Globus pallidus (tissue), 1 donor: ENCODE measurements at regions not wholly inside any gene's neighbourhood (a gene's known extent, or its start where the extent isn't known, plus 50 kb on each side); places are given as distances from the start of the nearest gene placed in this dataset.

Source experiments
- DNase-seq: peaks from one replicate; pipeline ENCODE4 v3.0.0-alpha.2; 2015; ENCODE audit warnings: low spot score

DNA sequence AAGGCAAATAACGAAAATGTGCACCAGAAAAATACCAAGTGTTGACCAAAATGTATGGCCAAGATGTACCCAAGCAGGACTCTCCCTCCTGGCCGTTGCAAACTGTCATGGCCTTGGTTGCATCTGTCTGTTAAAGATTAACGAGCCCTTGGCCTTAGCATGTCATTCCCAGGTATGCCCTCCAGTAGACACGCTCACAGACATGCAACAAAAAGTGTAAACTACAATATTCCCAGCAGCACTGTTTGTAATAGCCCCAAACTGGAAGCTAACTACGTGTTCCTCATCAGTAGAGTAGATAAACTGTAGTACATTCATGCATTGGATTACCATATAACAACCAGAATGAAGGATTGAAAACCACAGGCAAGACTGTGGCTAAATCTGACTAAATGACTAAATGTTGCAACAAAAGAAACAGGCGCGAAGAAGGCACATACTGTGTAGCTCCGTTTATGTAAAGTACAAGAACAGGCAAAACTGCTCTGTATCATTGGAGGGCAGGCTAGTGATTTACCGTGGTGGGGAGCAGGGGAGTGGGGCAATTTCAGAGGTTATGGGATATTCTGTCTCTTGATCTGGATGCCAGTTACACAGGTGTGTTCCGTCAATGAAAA is 232.8 kb upstream of the DIO3 start:
- DNase-seq, result no peak

DNA sequence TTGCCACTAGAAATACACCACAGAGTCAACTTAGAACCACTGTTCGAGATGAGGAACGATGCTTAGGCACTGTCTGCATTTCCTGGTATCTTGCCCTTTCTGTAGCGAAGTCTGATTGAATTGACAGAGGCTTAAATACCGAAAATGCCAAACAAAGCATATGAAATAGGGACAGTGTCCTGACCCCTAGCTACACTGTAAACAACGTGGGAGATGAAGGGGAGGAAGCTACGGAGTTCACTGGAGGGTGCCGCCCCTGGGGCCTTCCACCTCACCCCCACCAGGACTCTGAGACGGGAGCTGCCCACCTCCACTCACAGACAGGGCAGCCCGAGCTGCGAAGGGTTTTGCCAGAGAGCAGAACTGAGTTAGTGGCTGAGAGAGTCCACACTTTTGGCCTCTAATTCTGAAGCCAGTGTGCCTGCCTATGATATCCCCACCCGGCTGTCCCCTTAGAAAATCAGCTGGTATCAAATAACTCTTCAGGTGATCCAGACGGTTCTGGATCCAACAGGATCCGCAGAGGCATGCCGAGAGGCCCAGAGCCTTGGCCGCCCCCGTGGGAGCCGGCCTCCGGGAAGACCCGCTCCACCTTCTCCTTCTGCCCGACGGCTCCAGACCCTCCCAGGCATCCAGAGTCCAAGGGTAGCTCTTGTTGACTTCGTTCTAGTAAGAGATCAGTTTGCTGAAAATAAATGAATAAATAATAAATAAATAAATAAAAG is 230.7 kb upstream of the DIO3 start:
- no peak for DNase-seq

DNA sequence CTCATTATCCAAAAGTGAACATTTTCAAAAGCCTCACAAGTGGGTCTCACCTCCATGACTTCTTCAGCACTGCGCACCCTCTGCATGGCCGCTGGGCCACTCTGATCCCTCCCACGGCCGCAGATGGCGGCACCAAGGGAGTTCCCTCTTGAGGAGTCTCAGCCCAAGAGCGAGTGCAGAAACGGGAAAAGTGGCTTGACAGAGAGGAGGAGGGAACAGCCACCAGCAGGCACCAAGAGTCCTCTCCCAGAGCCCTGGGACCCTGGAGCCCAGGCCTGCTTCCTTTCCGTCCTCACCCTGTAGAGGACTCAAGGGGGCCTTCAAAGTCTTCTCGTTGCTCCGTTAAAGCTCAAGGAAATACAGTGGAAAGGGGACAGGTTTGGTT is 230.2 kb upstream of the DIO3 start:
- no peak for DNase-seq

DNA sequence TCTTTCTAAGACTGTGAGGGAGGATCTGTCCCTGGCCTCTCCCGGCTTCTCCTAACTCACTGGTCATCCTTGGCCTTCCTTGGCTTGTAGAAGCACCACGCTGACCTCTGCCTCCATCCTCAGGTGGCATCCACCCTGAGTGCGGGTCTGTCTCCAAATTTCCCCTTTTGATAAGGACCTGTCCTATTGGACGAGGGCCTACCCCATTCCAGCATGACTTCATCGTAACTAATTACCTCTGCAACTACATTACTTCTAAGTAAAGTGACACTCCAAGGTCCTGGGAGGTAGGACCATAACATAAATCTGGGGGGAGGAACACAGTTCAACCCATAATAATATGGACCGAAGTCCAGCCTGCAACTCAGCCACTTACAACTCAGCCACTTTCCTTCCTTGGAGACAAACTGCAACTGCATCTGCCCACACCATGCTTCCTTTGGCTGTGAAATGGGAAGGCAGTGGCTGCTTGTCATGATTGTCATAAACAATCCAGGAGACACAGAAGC is 229.6 kb upstream of the DIO3 start:
- DNase-seq, result no peak

DNA sequence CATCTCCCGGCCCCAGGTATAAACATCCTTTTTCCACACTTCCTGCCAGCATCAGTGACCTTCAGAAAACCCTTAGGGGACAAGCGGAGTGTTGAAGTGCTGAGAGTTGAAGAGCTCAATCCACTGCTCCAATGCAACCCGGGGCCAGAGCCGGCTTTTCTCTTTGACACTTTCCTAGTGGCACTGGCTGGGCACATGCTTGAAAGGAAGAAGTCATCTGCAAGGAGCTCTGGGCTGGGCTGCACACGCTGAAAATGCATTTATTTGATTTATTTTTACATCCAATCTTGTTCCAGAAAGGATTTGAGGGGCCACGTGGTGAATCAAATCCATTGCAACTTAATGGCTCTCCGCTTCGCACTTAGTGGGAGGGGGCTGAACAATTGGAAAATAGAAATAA is 229.0 kb upstream of the DIO3 start:
- no peak for DNase-seq

DNA sequence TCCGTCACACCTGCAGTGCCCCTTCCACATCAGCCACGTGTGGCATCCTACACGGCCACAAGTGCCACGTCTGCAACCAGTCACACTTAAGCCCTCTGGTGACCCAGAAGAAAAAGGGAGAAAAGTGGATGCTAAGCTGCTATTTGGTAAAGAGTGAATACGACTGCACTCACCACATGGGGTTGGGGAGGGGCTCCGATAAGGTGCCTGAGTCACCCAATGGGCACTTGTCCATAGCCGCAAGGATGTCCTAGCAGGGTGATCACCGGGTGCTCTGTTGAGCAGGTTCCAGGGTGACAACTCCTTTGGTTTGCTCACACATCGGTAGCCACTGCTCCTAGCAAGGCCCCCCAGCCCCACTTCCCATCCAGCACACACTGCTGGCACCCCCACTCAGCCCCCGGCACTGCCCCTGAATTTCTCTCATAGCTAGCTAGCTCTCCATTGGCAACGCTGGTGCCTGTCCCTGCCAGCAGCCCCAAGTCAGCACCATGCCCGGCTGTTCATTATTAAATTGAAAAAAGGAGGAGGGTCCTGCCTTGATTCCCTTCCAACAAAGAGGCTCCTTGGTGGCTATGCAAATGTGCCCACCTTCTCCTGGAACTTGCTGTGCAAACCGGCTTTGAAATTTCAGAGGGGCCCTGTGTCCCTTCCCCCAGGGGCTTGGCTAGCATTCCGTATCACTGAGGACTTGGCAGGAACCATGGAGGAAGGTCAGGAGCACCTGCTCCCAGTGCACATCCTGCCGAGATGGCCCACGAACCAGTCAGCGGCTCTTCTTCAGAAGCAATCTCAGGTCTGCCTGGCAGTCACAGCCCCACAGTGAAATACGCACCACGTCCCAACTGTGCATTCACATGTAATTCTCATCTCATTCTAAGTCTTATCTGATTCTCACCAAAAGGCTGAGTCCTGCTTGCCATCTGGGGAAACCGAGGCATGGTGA is 227.7 kb upstream of the DIO3 start:
- DNase-seq, result no peak

DNA sequence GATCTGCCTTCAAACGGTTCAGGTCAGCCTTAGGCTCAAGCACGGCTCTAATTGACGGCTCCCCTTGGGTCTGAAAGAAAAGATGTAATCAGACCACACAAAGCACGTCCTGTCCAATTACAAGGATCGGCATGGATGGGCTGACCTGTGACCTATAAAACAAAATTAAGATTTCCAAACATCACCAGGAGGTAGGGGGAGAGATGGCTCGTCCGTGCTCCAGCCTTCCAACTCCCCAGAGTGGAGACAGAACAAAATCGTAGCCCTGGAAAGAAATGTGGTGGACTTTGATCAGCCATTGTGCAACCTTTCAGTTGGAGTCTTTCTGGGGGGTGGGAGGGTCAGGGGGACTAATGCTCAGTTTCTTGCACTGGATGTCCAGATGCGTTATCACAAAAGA is 226.6 kb upstream of the DIO3 start:
- no peak for DNase-seq

DNA sequence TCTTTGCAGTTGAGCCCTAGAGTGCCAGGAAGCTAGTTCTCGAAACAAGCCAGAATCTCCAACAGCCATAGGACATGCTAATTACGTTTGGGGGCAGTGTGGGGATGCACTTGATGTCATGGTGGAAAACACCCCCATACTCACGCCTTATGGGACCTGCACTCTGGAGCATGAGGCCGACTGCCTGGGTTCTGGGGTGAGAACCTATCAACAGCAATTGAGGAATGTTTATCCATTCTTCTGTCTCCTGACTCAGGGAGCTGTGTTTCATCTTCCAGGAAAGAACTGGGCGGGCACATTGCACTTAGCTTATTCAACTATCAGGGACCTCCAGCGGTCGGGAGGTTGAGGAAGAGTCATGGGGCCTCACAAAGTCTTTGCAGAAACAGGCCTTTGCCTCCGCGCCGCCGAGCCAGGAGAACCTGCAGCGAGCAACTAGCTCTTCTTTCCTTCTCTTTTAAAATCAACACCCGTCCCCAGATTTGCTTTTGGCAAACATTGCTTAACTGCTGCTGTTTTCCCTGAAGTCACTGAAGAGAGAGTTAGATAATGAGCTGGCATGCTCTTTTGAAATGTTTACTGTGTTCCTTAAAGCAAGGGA is 226.1 kb upstream of the DIO3 start:
- no peak for DNase-seq

DNA sequence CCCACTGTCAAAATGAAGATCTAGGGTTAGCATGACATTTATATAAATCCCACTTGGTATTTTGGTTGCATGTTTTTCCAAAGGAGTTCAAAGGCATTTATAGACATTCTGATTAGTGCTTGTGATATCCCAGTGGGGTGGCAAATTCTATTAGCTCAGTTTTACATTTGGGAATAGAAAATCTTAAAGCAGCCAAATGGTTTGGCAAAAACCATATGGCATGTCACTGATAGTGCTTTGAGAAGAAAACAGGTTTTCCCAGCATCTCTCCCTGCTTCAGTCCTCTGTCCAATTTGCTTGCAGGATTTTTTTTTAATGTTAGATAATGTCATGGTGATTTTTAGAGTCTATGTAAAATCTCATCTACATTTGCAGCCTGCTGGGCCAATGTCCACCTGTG is 225.1 kb upstream of the DIO3 start:
- DNase-seq, result no peak

DNA sequence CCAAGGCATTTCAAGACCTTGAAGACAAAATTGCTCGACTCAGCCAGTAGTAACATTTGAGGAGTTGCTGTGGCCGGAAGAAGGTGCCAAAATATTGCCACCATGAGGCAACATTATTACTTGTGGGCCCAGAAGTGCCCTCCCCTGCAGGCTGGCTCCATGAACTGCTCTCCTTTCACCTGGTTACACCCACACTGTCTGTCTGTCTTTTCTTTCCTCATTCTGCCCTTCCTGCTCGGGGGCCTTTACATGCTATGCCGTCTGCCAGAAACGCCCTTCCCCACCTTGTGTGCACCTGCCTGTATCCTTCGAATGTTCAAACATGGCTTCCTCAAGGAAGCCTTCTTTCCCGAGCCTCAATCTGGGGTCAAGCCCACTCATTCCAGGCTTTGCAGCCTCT is 224.2 kb upstream of the DIO3 start:
- DNase-seq, result no peak

DNA sequence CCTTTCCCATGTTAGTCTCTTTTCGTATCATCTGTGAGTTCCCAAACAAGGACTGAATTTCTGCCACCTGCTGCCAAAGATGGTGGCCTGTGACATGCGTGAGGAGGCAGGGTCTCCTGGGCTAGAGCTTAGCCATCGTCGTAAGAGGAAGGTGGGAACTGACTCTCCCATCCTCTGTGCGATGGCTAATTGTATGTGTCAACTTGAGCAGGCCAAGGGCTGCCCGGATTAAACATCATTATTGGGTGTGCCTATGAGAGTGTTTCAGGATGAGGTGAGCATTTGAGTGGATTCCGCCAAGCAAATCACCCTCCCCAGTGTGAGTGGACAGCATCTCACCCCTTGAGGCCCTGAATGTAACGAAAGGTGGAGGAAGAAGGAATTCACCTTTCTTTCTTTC is 220.7 kb upstream of the DIO3 start:
- no peak for DNase-seq

DNA sequence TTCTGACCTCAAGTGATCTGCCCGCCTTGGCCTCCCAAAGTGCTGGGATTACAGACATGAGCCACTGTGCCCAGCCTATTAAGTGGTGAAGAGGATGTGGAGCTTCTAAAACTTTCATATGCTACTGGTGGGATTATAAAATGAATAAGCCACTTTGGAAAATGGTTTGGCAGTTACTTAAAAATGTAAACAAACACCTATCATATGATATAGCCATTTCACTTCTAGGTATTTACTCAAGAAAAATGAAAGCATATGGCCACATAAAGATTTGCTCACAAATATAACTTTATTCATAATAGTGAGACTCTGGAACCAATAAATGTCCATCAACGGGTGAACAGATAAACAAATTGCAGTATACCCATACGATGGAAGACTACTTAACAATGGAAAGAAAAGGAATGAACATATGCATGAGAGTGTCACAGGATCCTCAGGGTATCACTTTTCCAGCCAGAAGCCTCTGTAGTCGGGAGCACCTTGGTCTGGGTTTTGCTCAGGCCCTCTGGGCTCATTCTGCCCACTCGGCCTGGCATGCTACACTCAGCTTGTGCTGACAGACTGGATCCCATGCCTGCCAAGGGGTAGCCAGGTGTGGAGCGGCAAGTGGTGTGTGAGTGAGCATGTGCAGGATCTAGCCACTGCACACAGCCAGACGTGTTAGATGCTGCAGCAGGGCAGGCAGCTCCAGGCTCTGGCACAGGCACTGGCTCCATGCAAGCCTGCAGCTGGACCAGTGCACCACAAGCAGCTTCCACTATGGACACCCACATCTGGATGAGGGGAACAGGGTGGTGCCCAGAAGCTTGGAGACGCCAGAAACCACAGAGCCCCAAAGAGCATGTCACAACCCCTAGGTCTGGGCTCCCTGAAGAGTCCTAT is 213.2 kb upstream of the DIO3 start:
- no peak for DNase-seq

DNA sequence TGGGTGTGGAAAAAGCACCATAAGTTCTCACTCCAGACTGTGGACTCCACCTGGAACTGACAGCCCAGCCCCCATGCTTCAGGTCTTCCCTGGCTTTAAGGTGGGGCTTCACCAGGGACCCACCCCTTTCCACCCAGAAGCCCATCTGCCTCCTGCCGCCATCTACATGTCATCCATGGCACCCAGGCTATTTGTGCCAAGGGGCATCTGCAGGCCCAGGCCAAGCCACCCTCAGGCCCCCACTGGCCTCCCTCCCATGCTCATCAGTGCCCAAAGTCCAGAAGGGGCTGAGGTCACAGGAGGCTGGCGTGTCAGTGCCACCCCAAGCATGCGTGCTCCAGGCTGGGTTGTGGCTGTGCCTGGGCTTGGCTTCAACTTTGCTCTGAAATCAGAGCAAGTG is 212.2 kb upstream of the DIO3 start:
- DNase-seq, result no peak

DNA sequence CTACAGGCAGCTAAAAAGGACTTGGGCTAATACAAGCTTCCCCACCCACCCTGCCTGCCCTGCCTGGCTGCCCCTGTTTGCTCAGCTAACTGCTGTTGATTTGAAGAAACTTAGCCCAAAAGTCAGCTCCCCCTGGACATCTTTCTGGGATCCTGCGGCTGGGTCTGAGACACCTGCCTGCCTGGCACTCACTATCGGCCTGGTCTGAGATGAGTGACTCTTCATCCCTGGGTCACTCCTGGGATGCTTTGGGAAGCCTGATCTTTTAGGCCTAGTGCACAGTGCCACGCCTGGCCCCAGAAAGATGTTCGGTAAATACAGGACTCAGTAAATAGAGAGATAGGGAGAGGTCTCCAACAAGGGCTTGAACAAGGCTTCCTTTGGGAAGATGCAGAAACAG is 211.3 kb upstream of the DIO3 start:
- DNase-seq, result no peak

DNA sequence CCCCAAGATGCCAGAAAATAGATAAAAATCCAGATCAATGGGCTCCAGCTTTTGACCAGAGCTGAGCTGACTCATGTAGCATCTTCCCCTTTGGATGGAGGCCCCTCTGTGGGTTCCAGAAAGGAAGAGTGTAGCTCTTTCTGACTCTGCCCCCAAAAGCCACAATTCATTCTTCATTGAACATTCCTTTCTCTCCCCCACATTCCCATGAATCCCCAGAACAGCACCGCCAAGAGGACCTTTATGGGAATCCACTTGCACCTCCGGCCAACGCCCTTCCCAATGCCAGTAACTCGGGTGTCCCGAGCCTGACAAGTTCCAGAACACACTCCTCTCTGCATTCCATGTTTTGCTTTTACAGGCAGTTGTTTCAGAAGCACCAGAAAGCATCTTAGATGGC is 210.6 kb upstream of the DIO3 start:
- no peak for DNase-seq

DNA sequence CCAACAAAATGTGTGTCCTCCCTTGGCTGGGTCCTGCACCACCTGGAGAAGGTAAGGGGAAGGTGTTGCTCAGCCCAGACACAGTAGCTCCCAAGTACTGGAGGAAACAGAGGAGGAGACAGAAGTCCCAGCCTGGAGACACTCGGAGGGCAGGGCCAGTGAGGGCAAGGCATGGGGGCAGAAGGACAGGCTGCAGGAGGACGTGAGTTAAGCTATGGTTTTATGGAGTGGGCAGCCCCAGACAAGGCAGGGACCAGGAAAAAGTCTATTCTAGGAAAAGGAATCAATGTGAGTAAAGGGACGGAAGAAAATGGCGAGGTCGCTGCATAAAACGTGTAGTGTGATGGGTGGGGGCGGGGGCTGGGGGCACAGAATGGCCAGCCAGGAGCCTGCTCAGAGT is 210.1 kb upstream of the DIO3 start:
- DNase-seq, result no peak

DNA sequence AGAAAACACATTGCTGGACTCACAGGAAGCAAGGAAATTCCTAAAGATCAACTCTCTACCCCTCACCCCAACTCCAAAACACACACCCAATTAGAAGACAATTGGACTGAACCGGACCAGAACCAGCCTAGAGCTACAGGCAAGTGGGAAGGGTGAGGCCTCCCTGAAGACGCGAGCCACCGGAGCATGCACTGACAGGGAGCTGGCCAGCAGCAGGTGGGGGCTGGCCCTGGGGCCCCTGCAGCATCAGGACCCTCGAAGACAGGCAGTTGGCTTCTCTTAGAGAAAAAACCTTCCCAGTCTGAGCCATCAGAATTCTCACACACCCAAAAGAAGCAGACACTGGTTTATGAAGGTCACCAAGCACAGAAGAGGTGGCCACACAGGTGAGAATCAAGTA is 209.5 kb upstream of the DIO3 start:
- no peak for DNase-seq

DNA sequence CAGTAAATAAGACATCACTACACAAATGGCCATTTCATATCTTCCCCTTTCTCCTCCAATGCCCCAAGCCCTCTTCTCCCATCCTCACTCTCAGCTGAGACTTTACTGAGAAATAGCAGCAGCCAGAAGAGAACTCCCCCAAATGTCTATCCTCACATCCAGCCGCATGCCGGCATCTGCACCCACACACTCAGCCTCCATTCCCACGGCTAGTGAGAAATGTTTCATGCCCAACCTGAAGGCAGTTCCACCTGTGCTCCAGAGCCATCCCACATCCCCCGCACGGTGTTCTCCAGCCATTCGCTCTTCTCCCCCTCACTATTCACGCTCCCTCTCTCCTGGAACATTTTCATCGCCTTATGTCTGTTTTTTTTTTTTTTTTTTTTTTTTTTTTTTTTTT is 208.7 kb upstream of the DIO3 start:
- DNase-seq, result no peak

DNA sequence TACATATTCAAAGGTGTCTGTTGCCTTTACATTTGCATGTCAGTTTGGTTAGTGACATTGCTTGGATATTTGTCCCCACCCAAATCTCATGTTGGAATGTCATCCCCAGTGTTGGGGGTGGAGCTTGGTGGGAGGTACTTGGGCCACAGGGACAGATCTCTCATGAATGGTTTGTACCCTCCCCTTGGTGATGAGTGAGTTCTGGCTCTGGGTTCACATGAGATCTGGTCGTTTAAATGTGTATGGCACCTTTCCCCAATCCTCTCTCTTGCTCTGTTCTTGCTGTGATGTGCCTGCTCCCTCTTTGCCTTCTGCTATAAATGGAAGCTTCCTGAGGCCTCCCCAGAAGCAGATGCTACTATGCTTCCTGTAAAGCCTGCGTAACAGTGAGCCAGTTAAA is 207.9 kb upstream of the DIO3 start:
- DNase-seq, result no peak

DNA sequence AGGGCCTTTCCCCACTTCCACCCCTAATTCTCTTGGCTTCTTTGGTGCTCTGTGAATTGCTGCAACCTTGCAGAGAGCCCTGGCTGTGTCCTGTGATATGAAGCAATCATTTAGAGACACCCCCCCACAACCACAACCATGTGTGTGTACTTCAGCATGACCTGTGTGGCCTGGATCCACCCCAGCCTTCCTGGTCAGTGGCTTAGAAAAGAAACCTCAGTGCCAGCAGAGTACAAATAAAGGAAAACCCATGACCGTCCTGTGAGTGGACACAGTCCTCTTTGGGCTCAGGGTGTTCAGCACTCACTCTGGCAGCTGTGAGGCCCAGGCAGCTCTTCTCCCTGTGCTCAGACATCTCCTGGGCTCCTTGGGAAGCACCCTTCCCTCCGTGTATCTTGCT is 206.6 kb upstream of the DIO3 start:
- DNase-seq, result no peak

DNA sequence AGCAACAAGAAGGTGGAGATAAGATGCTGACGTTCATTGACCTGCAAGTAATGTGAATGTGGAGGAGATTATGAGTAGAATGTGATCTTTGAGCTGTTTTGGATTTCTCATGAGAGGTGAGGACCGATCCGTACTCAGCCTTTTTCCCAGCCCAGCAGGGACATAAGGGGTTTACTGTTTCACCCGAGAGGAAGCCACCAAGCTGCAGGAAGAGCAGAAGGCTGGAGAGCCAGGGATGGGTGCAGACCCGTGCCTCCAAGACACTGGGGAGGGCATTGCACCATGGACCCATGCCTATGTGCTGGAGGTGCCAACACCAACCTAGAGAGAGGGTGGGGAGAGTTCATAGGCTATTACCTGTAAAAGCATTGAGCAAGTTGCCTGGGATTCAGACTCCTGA is 206.0 kb upstream of the DIO3 start:
- DNase-seq, result no peak

DNA sequence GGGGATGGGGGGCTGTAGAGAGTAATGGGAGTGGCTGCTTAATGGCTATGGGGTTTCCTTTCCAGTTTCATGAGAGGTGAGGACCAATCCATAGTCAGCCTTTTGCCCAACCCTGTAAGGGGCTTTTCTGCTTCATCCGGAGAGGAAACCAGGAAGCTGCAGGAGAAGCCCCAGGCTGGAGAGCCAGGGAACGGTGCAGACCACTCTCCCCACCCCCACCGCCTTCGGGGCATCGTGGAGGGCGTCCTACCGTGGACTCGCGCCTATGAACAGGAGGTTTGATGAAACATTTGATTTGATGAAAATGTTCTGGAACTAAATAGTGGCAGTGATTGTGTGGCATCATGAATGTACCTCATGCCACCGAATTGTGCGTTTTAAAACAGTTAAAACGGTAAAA is 204.3 kb upstream of the DIO3 start:
- DNase-seq, result no peak
